T-helper 1 cell (primary cell): ENCODE measurements at regions not wholly inside any gene's neighbourhood (a gene's known extent, or its start where the extent isn't known, plus 50 kb on each side); places are given as distances from the start of the nearest gene placed in this dataset.

Experiments used
- DNase-seq, 5 donors: peaks; one replicate each; pipeline ENCODE4 v3.0.0-alpha.2; 2012 to 2020

- DNase-seq, result no peak
Measured at GRCh38 chr6:166046982-166047381, 120.7 kb downstream of the TBXT start.

GRCh38 chr6:166046226-166046625 lies 121.4 kb downstream of the TBXT start:
- no peak for DNase-seq

GRCh38 chr6:166045860-166046200 lies 121.8 kb downstream of the TBXT start:
- no peak for DNase-seq

GRCh38 chr6:166045173-166045859 lies 122.3 kb downstream of the TBXT start:
- DNase-seq, result no peak

- DNase-seq, result no peak
Measured at GRCh38 chr6:166041277-166041676, 126.4 kb downstream of the TBXT start.

- no peak for DNase-seq
Measured at GRCh38 chr6:166040292-166040691, 127.4 kb downstream of the TBXT start.

- no peak for DNase-seq
Measured at GRCh38 chr6:166036316-166037095, 131.1 kb downstream of the TBXT start.

- no peak for DNase-seq
Measured at GRCh38 chr6:166032366-166033200, 135.1 kb downstream of the TBXT start.

- DNase-seq, result no peak
Measured at GRCh38 chr6:166031275-166031674, 136.4 kb downstream of the TBXT start.

GRCh38 chr6:166029506-166029905 lies 138.1 kb downstream of the TBXT start:
- DNase-seq, result no peak

- no peak for DNase-seq
Measured at GRCh38 chr6:166027761-166028160, 139.9 kb downstream of the TBXT start.

GRCh38 chr6:166026586-166027126 lies 141.0 kb downstream of the TBXT start:
- no peak for DNase-seq

- no peak for DNase-seq
Measured at GRCh38 chr6:166025149-166025898, 142.3 kb downstream of the TBXT start.

- no peak for DNase-seq
Measured at GRCh38 chr6:166024252-166024651, 143.4 kb downstream of the TBXT start.

- DNase-seq, result no peak
Measured at GRCh38 chr6:166023273-166023989, 144.2 kb downstream of the TBXT start.

GRCh38 chr6:166021429-166021828 lies 146.2 kb downstream of the TBXT start:
- DNase-seq, result no peak

GRCh38 chr6:166019214-166019613 lies 148.4 kb downstream of the TBXT start:
- DNase-seq, result no peak

- DNase-seq, result no peak
Measured at GRCh38 chr6:166017032-166017635, 150.5 kb downstream of the TBXT start.

- no peak for DNase-seq
Measured at GRCh38 chr6:166014966-166015365, 152.7 kb downstream of the TBXT start.

- DNase-seq, result no peak
Measured at GRCh38 chr6:166010136-166010960, 157.3 kb downstream of the TBXT start.
